HG02885 (cell line): ENCODE measurements at regions not wholly inside any gene's neighbourhood (a gene's known extent, or its start where the extent isn't known, plus 50 kb on each side); places are given as distances from the start of the nearest gene placed in this dataset.
"Not testable (repeated sequence)": the region's sequence is repeated elsewhere in the genome, so short reads cannot be mapped to it uniquely, and the experiment has no call there.

Experiments
- ATAC-seq: cut with Tn5 transposase; IDR thresholded peaks from one replicate; pipeline ENCODE4 v1.9.1; 2021; ENCODE audit warnings: mild to moderate bottlenecking; ENCODE audit not compliant: unreplicated experiment, poor library complexity

GRCh38 chr3:79951426-79951825 is 183.6 kb upstream of the ROBO1 start:
- ATAC-seq, result not testable (repeated sequence)

- no peak for ATAC-seq
These were observed 180.2 kb upstream of the ROBO1 start for GRCh38 chr3:79947957-79948356.

- ATAC-seq, result no peak
These were observed 179.7 kb upstream of the ROBO1 start for GRCh38 chr3:79947469-79947868.

- ATAC-seq, result no peak
These were observed 169.8 kb upstream of the ROBO1 start for GRCh38 chr3:79937567-79937966.

GRCh38 chr3:79930196-79930595 is 162.4 kb upstream of the ROBO1 start:
- no peak for ATAC-seq

- no peak for ATAC-seq
These were observed 161.1 kb upstream of the ROBO1 start for GRCh38 chr3:79928687-79929408.

- no peak for ATAC-seq
These were observed 158.7 kb upstream of the ROBO1 start for GRCh38 chr3:79926522-79926921.

GRCh38 chr3:79922633-79923032 is 154.8 kb upstream of the ROBO1 start:
- no peak for ATAC-seq

- ATAC-seq, result no peak
These were observed 149.8 kb upstream of the ROBO1 start for GRCh38 chr3:79917561-79917960.

GRCh38 chr3:79910337-79910736 is 142.5 kb upstream of the ROBO1 start:
- no peak for ATAC-seq

GRCh38 chr3:79906106-79906505 is 138.3 kb upstream of the ROBO1 start:
- no peak for ATAC-seq

- ATAC-seq, result no peak
These were observed 134.4 kb upstream of the ROBO1 start for GRCh38 chr3:79902151-79902550.

- no peak for ATAC-seq
These were observed 131.1 kb upstream of the ROBO1 start for GRCh38 chr3:79898907-79899306.

GRCh38 chr3:79896086-79896485 is 128.3 kb upstream of the ROBO1 start:
- no peak for ATAC-seq

- no peak for ATAC-seq
These were observed 119.4 kb upstream of the ROBO1 start for GRCh38 chr3:79887213-79887612.

GRCh38 chr3:79886204-79886603 is 118.4 kb upstream of the ROBO1 start:
- no peak for ATAC-seq

GRCh38 chr3:79885407-79885806 is 117.6 kb upstream of the ROBO1 start:
- ATAC-seq, result no peak

- no peak for ATAC-seq
These were observed 116.6 kb upstream of the ROBO1 start for GRCh38 chr3:79884354-79884753.

- no peak for ATAC-seq
These were observed 113.6 kb upstream of the ROBO1 start for GRCh38 chr3:79881431-79881830.

- no peak for ATAC-seq
These were observed 110.9 kb upstream of the ROBO1 start for GRCh38 chr3:79878708-79879107.

GRCh38 chr3:79874646-79875045 is 106.8 kb upstream of the ROBO1 start:
- ATAC-seq, result no peak

- ATAC-seq, result no peak
These were observed 104.7 kb upstream of the ROBO1 start for GRCh38 chr3:79872483-79872882.

GRCh38 chr3:79871656-79872055 is 103.9 kb upstream of the ROBO1 start:
- no peak for ATAC-seq
